ENCODE measurements at regions not wholly inside any gene's neighbourhood (a gene's known extent, or its start where the extent isn't known, plus 50 kb on each side); places are given as distances from the start of the nearest gene placed in this dataset.

DNA sequence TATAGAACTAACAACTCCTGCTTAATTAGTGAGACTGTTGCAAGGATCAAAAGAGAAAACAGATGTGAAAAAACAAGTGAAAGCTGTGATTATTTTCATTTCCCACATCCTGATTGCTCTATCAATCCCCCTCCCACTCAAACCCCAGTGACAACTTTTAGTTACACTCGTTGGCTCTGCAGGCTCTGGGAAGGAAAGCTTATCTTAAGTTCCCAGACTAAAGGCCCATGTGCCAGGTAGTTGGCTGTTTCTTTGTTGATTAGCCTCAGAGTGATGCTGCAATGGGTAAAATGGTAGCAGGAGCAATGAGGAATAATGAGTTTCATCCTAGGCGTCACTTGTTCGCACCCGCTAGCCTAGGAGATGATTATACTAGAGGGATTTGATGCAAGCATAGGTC is 133.3 kb upstream of the IFNE start:
- TF ChIP-seq EZH2 (IDR thresholded peaks at IDR 0.05; ENCODE audit: low read length, unreplicated experiment) (no peak), EZH2phosphoT487 (IDR thresholded peaks at IDR 0.05; ENCODE audit: borderline replicate concordance, low read length) (no peak)
- peaks cover 8% of the 10 kb centered on the region for H3F3A ChIP-seq (ENCODE audit: low read length, unreplicated experiment)
- no peaks in the 10 kb centered on the region for H3K9me3 ChIP-seq (ENCODE audit: low read length)
- peaks cover 55% of the 10 kb centered on the region for H3K4me1 ChIP-seq (ENCODE audit: insufficient read depth, low read length)
- no peaks in the 10 kb centered on the region for H3K27me3 ChIP-seq (ENCODE audit: low read length)
- peak overlapping the region; percentile 78 for H3K4me2 ChIP-seq (ENCODE audit: low read length)
- no peak overlapping the region for H3K4me3 ChIP-seq (ENCODE audit: low read length)
- BruUV-seq (replicated peaks): no TSS peak
- peak overlapping the region; percentile 90 for H3K27ac ChIP-seq (ENCODE audit: low read length)
- intact Hi-C loops (cut with micrococcal nuclease): loop anchor here (5.0 kb wide), 1 partner anchor 62 kb away; no protein-coding TSS in a partner anchor
- ChIA-PET POLR2A (ENCODE audit: unreplicated experiment) (no interaction called here), CTCF (no interaction called here)
- peak overlapping the region; percentile 19 for H3K9ac ChIP-seq (ENCODE audit: low read length)
- no peaks in the 10 kb centered on the region for H3K79me2 ChIP-seq (ENCODE audit: low read length)
- H3K36me3 ChIP-seq (ENCODE audit: low read depth, low read length): no peaks in the 10 kb centered on the region
- H2AFZ ChIP-seq (ENCODE audit: low read length): peak overlapping the region; percentile 45; the same call in 1 of the 2 replicates
- H3K9me2 ChIP-seq (replicated peaks; ENCODE audit: low read length): no peaks in the 10 kb centered on the region
- ATAC-seq: no peak
- DNase-seq: no peak
- H4K20me1 ChIP-seq (ENCODE audit: low read length): no peaks in the 10 kb centered on the region

DNA sequence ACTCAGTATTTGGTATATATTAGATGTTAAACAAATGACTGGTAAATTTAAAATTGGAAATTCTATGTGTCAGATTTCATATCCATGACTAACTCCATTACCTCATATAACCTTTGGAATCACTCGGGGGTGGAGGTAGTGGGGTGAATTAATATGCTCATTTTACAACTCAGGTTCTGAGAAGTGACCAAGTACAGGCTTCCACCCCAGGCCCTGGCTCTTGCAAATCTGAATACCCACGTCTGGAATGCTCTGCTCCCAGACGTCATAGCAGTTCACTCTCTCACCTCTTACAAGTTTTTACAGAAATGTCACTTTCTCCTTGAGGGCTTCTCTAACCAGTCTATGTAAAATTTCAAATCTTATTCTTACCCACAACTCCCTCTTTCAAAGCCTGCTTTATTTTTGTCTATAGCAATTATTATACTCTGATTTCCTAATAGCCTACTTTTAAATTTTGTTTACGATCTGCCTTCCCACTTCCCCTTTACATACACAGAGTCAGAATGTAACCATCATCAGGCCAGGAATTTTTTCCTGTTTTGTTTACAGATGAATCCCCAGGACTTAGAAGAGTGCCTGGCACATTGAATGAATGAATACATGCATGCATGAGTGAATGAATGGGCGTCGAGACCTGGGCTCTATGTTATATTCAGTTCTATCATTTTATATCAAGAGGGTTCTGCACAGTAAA is 134.1 kb upstream of the IFNE start:
- peak; percentile 87 for ATAC-seq
- Histone ChIP-seq H3K4me2 (ENCODE audit: low read length) (peak overlapping the region; percentile 78), H3K27me3 (ENCODE audit: low read length) (no peaks in the 10 kb centered on the region), H3F3A (ENCODE audit: low read length, unreplicated experiment) (peaks cover 8% of the 10 kb centered on the region), H3K79me2 (ENCODE audit: low read length) (no peaks in the 10 kb centered on the region), H3K9me2 (replicated peaks; ENCODE audit: low read length) (no peaks in the 10 kb centered on the region), H3K9me3 (ENCODE audit: low read length) (no peaks in the 10 kb centered on the region), H3K4me1 (ENCODE audit: insufficient read depth, low read length) (peaks cover 47% of the 10 kb centered on the region), H3K9ac (ENCODE audit: low read length) (0 out of 2 replicates have a peak overlapping the region, but pooled peaks have one; percentile 31), H3K36me3 (ENCODE audit: low read depth, low read length) (no peaks in the 10 kb centered on the region), H2AFZ (ENCODE audit: low read length) (peak overlapping the region; percentile 52; the same call in 1 of the 2 replicates), H3K4me3 (ENCODE audit: low read length) (peak overlapping the region; percentile 35; the same call in 1 of the 2 replicates), H3K27ac (ENCODE audit: low read length) (peak overlapping the region; percentile 90), H4K20me1 (ENCODE audit: low read length) (no peaks in the 10 kb centered on the region)
- CTCF ChIA-PET: no interaction called here
- TF ChIP-seq EZH2 (IDR thresholded peaks at IDR 0.05; ENCODE audit: low read length, unreplicated experiment) (no peak), EZH2phosphoT487 (IDR thresholded peaks at IDR 0.05; ENCODE audit: borderline replicate concordance, low read length) (no peak)
- TF ChIP-seq, protein P1, sequence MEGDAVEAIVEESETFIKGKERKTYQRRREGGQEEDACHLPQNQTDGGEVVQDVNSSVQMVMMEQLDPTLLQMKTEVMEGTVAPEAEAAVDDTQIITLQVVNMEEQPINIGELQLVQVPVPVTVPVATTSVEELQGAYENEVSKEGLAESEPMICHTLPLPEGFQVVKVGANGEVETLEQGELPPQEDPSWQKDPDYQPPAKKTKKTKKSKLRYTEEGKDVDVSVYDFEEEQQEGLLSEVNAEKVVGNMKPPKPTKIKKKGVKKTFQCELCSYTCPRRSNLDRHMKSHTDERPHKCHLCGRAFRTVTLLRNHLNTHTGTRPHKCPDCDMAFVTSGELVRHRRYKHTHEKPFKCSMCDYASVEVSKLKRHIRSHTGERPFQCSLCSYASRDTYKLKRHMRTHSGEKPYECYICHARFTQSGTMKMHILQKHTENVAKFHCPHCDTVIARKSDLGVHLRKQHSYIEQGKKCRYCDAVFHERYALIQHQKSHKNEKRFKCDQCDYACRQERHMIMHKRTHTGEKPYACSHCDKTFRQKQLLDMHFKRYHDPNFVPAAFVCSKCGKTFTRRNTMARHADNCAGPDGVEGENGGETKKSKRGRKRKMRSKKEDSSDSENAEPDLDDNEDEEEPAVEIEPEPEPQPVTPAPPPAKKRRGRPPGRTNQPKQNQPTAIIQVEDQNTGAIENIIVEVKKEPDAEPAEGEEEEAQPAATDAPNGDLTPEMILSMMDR (conservative IDR thresholded peaks at IDR 0.05; ENCODE audit: low read depth, low read length): no peak
- intact Hi-C loops (cut with micrococcal nuclease): loop anchor here (5.0 kb wide), 1 partner anchor 61 kb away; no protein-coding TSS in a partner anchor
- BruUV-seq (replicated peaks): TSS peak; percentile 49
- POLR2A ChIA-PET (ENCODE audit: unreplicated experiment): no interaction called here
- peak; percentile 83 for DNase-seq

DNA sequence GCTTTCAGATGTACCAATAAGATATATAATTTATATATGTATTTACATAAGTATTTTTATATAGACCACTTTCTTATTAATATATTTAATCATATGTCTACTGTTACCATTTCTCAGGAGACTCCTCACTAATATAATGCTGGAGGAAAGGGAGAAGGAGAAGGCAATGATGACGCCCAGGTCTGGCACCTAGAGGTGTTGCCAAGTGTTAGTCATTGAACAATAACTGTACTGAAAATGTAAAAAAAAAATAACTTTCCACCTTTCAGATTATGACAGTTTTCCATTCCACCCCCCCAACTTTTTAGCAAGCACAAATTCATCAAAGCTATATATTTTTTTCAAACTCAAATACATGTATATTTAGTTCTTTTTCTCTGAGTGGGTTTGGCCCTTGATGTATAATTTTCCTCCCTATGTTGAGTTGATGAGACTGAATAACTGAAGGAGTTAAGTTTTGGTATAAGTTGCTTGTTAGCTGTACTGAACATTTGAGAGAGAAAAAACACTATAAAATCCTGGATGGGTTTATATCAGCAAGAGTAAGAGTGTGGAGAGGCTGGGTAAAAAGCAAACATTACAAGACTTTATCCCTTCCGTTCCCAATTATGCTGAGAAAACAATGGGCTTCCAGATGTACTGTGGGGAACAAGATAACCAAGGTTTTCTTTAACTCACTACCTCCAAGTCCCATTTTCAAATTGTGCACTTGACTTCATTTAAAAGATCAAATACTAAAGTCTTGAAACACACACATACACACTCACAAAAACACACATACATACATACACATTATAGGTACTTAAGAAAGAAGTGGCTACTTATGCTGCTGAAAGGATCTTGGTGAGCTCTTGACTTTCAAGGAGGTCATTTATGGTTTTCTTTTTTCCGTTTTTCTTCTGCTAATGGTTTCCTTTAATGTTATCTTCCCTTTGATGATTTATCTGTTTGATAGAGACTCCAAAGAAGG is 142.8 kb upstream of the IFNE start:
- ATAC-seq (no peak), DNase-seq (no peak)
- Histone ChIP-seq H3K79me2 (ENCODE audit: low read length) (no peaks in the 10 kb centered on the region), H3K27me3 (ENCODE audit: low read length) (no peaks in the 10 kb centered on the region), H3K27ac (ENCODE audit: low read length) (no peak overlapping the region), H4K20me1 (ENCODE audit: low read length) (no peaks in the 10 kb centered on the region), H3K4me2 (ENCODE audit: low read length) (no peak overlapping the region), H2AFZ (ENCODE audit: low read length) (no peak overlapping the region), H3F3A (ENCODE audit: low read length, unreplicated experiment) (no peaks in the 10 kb centered on the region), H3K9me2 (replicated peaks; ENCODE audit: low read length) (no peaks in the 10 kb centered on the region), H3K9ac (ENCODE audit: low read length) (no peak overlapping the region), H3K36me3 (ENCODE audit: low read depth, low read length) (no peaks in the 10 kb centered on the region), H3K4me1 (ENCODE audit: insufficient read depth, low read length) (no peaks in the 10 kb centered on the region), H3K9me3 (ENCODE audit: low read length) (no peaks in the 10 kb centered on the region), H3K4me3 (ENCODE audit: low read length) (no peak overlapping the region)
- ChIA-PET POLR2A (ENCODE audit: unreplicated experiment) (no interaction called here), CTCF (no interaction called here)
- intact Hi-C loops (cut with micrococcal nuclease): no loop called here
- BruUV-seq (replicated peaks): no TSS peak
- no peak for TF ChIP-seq EZH2phosphoT487 (IDR thresholded peaks at IDR 0.05; ENCODE audit: borderline replicate concordance, low read length)
- no peak for TF ChIP-seq EZH2 (IDR thresholded peaks at IDR 0.05; ENCODE audit: low read length, unreplicated experiment)

All from PC-3 (cell line).